K562 (cell line): ENCODE measurements at regions not wholly inside any gene's neighbourhood (a gene's known extent, or its start where the extent isn't known, plus 50 kb on each side); places are given as distances from the start of the nearest gene placed in this dataset.
"Not testable (repeated sequence)": the region's sequence is repeated elsewhere in the genome, so short reads cannot be mapped to it uniquely, and the experiment has no call there.

Experiments
- CEBPZ ChIP-seq: fragments of 150-350 bp; IDR thresholded peaks from 2 replicates; pipeline ENCODE4 v1.6.1; 2014; ENCODE audit warnings: low read depth, mild to moderate bottlenecking, low read length, borderline replicate concordance
- STAT5A ChIP-seq: IDR thresholded peaks from 2 replicates; pipeline ENCODE4 v1.6.1; 2012; ENCODE audit warnings: low read length, inconsistent platforms, borderline replicate concordance
- TRIM25 ChIP-seq: fragments of 450-650 bp; IDR thresholded peaks from 2 replicates; pipeline ENCODE4 v1.7.0; 2016; ENCODE audit warnings: borderline replicate concordance
- VEZF1 ChIP-seq: fragments of 200-800 bp; sonication (Bioruptor generic); IDR thresholded peaks from 2 replicates; pipeline ENCODE4 v1.6.1; 2017; ENCODE audit warnings: missing genetic modification characterization, missing compliant biosample characterization
- ZBTB26 ChIP-seq: fragments of 450-650 bp; formaldehyde crosslinking; IDR thresholded peaks from 2 replicates; pipeline ENCODE4 v1.4.0; 2022; ENCODE audit warnings: missing genetic modification characterization
- ZBTB7A ChIP-seq: IDR thresholded peaks from 2 replicates; pipeline ENCODE4 v1.6.1; 2011; ENCODE audit warnings: low read depth, mild to moderate bottlenecking, low read length, moderate library complexity, borderline replicate concordance; ENCODE audit not compliant: control insufficient read depth
- ZNF444 ChIP-seq: fragments of 250-450 bp; sonication (Bioruptor Pico); IDR thresholded peaks from 2 replicates; pipeline ENCODE4 v1.4.0; 2020; ENCODE audit warnings: mild to moderate bottlenecking, moderate library complexity
- TF ChIP-seq, protein P1 (sequence below): fragments of 250-450 bp; sonication (Bioruptor Pico); IDR thresholded peaks from 2 replicates; pipeline ENCODE4 v1.8.0; 2021; ENCODE audit warnings: borderline replicate concordance, mild to moderate bottlenecking, moderate library complexity; ENCODE audit not compliant: poor library complexity, severe bottlenecking

- TF ChIP-seq ZBTB7A; ZNF444 (CRISPR knock-in tag); ZBTB26 (CRISPR knock-in tag); VEZF1; TRIM25; CEBPZ; STAT5A: not testable (repeated sequence)
- TF ChIP-seq, protein P1, sequence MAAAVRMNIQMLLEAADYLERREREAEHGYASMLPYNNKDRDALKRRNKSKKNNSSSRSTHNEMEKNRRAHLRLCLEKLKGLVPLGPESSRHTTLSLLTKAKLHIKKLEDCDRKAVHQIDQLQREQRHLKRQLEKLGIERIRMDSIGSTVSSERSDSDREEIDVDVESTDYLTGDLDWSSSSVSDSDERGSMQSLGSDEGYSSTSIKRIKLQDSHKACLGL: not testable (repeated sequence)
Measured at GRCh38 chrX:119333721-119334032, 65.5 kb upstream of the SLC25A43 start.
